HCT116 (cell line): ENCODE measurements at regions not wholly inside any gene's neighbourhood (a gene's known extent, or its start where the extent isn't known, plus 50 kb on each side); places are given as distances from the start of the nearest gene placed in this dataset.

Experiments used
- ATAC-seq: fragments of 200-7000 bp; cut with Tn5 transposase; 2 replicates; pipeline ENCODE4 v1.9.1; 2020; ENCODE audit warnings: mild to moderate bottlenecking, moderate library complexity
- BruUV-seq: library from RNA; stranded (reverse); fragments of 400-500 nt; replicated peaks from 2 replicates; lab custom pipeline; 2021; lab: Mats Ljungman, UMichigan
- CTCF ChIA-PET: fragments of 300-600 bp; sonication (Branson Sonifier 250); formaldehyde crosslinking; loops from one replicate; lab custom pipeline; 2021; ENCODE audit warnings: antibody characterized with exemption; lab: Charles Lee
- POLR2A ChIA-PET: fragments of 300-600, 350-600 bp; sonication (Branson Sonifier 250); formaldehyde crosslinking; loops from one replicate; lab custom pipeline; 2021; ENCODE audit warnings: antibody characterized with exemption; lab: Charles Lee
- RAD21 ChIA-PET, 2 experiments: fragments of 300-600 bp; sonication (Branson Sonifier 250); formaldehyde crosslinking; loops; one replicate each; lab custom pipeline; 2023; ENCODE audit warnings: low total read pairs in 2 of 2; ENCODE audit not compliant: uncharacterized antibody in 2 of 2, unreplicated experiment in 2 of 2, low non-redundant PET in 1 of 2; lab: Charles Lee
- DNase-seq: peaks from one replicate; pipeline ENCODE4 v3.0.0-alpha.2; 2010; ENCODE audit warnings: low read depth, low spot score
- H2AFZ ChIP-seq: fragments of 200-600 bp; shearing (Covaris generic), sonication (generic); 2 replicates; pipeline ENCODE4 v1.6.1; 2017; ENCODE audit warnings: low read depth, mixed run types, mixed read lengths, antibody characterized with exemption, low read length; ENCODE audit not compliant: poor library complexity, severe bottlenecking
- H3K27ac ChIP-seq: 2 replicates; pipeline ENCODE4 v1.5.1; 2012; ENCODE audit warnings: low read depth, low read length
- H3K27me3 ChIP-seq: fragments of 200-600 bp; sonication (generic); 2 replicates; pipeline ENCODE4 v1.6.1; 2016; ENCODE audit warnings: mixed run types, low read length, mixed read lengths; ENCODE audit not compliant: insufficient read depth
- H3K36me3 ChIP-seq, 2 experiments: fragments of 200-500 bp in 1 of 2; fragments of 200-600 bp in 1 of 2; sonication (Bioruptor generic) in 1 of 2; sonication (generic) in 1 of 2; 2 replicates each; pipeline versions ENCODE4 v1.5.1 to v1.6.1; 2014 to 2016; ENCODE audit warnings: low read length in 2 of 2, inconsistent platforms in 1 of 2, mixed read lengths in 1 of 2, mixed run types in 1 of 2; ENCODE audit not compliant: insufficient read depth in 2 of 2, control insufficient read depth in 1 of 2
- H3K4me1 ChIP-seq, 2 experiments: fragments of 200-600 bp in 1 of 2; sonication (generic) in 1 of 2; 2 replicates each; pipeline versions ENCODE4 v1.5.1 to v1.6.1; 2012 to 2017; ENCODE audit warnings: low read length in 2 of 2, inconsistent platforms in 1 of 2, mild to moderate bottlenecking in 1 of 2, mixed read lengths in 1 of 2, mixed run types in 1 of 2, moderate library complexity in 1 of 2; ENCODE audit not compliant: insufficient read depth in 2 of 2, control insufficient read depth in 1 of 2
- H3K4me2 ChIP-seq: fragments of 200-600 bp; sonication (generic); 2 replicates; pipeline ENCODE4 v1.6.1; 2017; ENCODE audit warnings: mixed run types, low read length, mixed read lengths
- H3K4me3 ChIP-seq, 2 experiments: fragments of 200-600 bp in 1 of 2; sonication (generic) in 1 of 2; replicated peaks in 1 of 2; 2 replicates each; pipeline ENCODE4 v1.5.1; 2011 to 2016; ENCODE audit warnings: low read length in 2 of 2, control low read depth in 1 of 2, low read depth in 1 of 2, mild to moderate bottlenecking in 1 of 2, mixed read lengths in 1 of 2, mixed run types in 1 of 2
- H3K79me2 ChIP-seq: fragments of 200-600 bp; sonication (generic); 2 replicates; pipeline ENCODE4 v1.6.1; 2017; ENCODE audit warnings: mild to moderate bottlenecking, mixed run types, low read length, moderate library complexity, mixed read lengths; ENCODE audit not compliant: insufficient read depth
- H3K9ac ChIP-seq: fragments of 200-600 bp; sonication (generic); 2 replicates; pipeline ENCODE4 v1.6.1; 2016; ENCODE audit warnings: low read length, mixed read lengths
- H3K9me2 ChIP-seq: fragments of 200-600 bp; sonication (generic), shearing (Covaris generic); 2 replicates; pipeline ENCODE4 v1.6.1; 2017; ENCODE audit warnings: mixed run types, mild to moderate bottlenecking, moderate library complexity; ENCODE audit not compliant: insufficient read depth
- H3K9me3 ChIP-seq, 2 experiments: fragments of 200-500 bp in 1 of 2; fragments of 200-600 bp in 1 of 2; sonication (Bioruptor generic) in 1 of 2; sonication (generic) in 1 of 2; 2 replicates each; pipeline ENCODE4 v1.6.1; 2014 to 2017; ENCODE audit warnings: low read length in 2 of 2, mixed read lengths in 2 of 2, inconsistent platforms in 1 of 2, low read depth in 1 of 2, mild to moderate bottlenecking in 1 of 2, mixed run types in 1 of 2, moderate library complexity in 1 of 2; ENCODE audit not compliant: control insufficient read depth in 1 of 2, insufficient read depth in 1 of 2
- H4K20me1 ChIP-seq: fragments of 200-600 bp; sonication (generic), shearing (Covaris generic); 2 replicates; pipeline ENCODE4 v1.6.1; 2017; ENCODE audit warnings: mixed run types, mild to moderate bottlenecking, moderate library complexity; ENCODE audit not compliant: insufficient read depth
- ATF3 ChIP-seq: IDR thresholded peaks from 2 replicates; pipeline ENCODE4 v1.6.1; 2012
- CBX3 ChIP-seq: IDR thresholded peaks from 2 replicates; pipeline ENCODE4 v1.6.1; 2012; ENCODE audit warnings: low read depth
- CEBPB ChIP-seq: IDR thresholded peaks from 2 replicates; pipeline ENCODE4 v1.6.1; 2012; ENCODE audit warnings: low read depth
- EZH2 ChIP-seq: fragments of 200-600 bp; sonication (generic); IDR thresholded peaks from 2 replicates; pipeline ENCODE4 v1.6.1; 2017; ENCODE audit warnings: antibody characterized with exemption, mixed run types
- MAX ChIP-seq: IDR thresholded peaks from 2 replicates; pipeline ENCODE4 v1.6.1; 2012
- POLR2A ChIP-seq: IDR thresholded peaks from 2 replicates; pipeline ENCODE4 v1.7.0; 2011; ENCODE audit warnings: borderline replicate concordance; ENCODE audit not compliant: insufficient read depth, insufficient read length; ENCODE audit errors: extremely low read depth
- SP1 ChIP-seq: IDR thresholded peaks from 2 replicates; pipeline ENCODE4 v1.6.1; 2012; ENCODE audit warnings: low read depth
- TCF7L2 ChIP-seq: IDR thresholded peaks from 2 replicates; pipeline ENCODE4 v1.7.0; 2011; ENCODE audit warnings: borderline replicate concordance, inconsistent platforms; ENCODE audit not compliant: insufficient read depth, insufficient read length; ENCODE audit errors: extremely low read depth
- ZFX ChIP-seq: fragments of 450-650 bp; IDR thresholded peaks from 2 replicates; pipeline ENCODE4 v1.6.1; 2017
- ZNF274 ChIP-seq: fragments of 200-500 bp; sonication (Bioruptor generic); IDR thresholded peaks from 2 replicates; pipeline ENCODE4 v1.6.1; 2014; ENCODE audit warnings: mild to moderate bottlenecking, low read depth, low read length, inconsistent platforms
- intact Hi-C: fragments of 100-400 bp; cut with micrococcal nuclease; formaldehyde crosslinking; loops from 2 replicates; pipeline ENCODE4 v1.10.0; 2022

- Histone ChIP-seq H3K27ac (no peak overlapping the region), H4K20me1 (no peaks in the 10 kb centered on the region), H3K27me3 (no peaks in the 10 kb centered on the region), H3K9ac (no peak overlapping the region), H2AFZ (no peak overlapping the region), H3K4me2 (no peak overlapping the region), H3K9me2 (no peaks in the 10 kb centered on the region), H3K9me3 (peaks cover 19 to 20% of the 10 kb centered on the region in 2 experiments; a peak in 2 of 4 replicates), H3K36me3 (no peaks in the 10 kb centered on the region)
- ChIA-PET RAD21 (no interaction called here), POLR2A (no interaction called here), CTCF (no interaction called here)
- no peak for ATAC-seq
- no TSS peak for BruUV-seq
- no peak for DNase-seq
- intact Hi-C loops: no loop called here
- TF ChIP-seq ATF3 (no peak), TCF7L2 (no peak), ZFX (no peak)
- TF ChIP-seq, all 23 proteins: peak for 0
- H3K4me3 ChIP-seq: no peak overlapping the region
- no peaks in the 10 kb centered on the region for H3K4me1 ChIP-seq
- no peaks in the 10 kb centered on the region for H3K79me2 ChIP-seq
Observed at GRCh38 chr3:89912031-89912430, 804.6 kb downstream of the EPHA3 start.

GRCh38 chr3:89923921-89924610, 816.6 kb downstream of the EPHA3 start:
- no peaks in the 10 kb centered on the region for H3K36me3 ChIP-seq
- no peaks in the 10 kb centered on the region for H4K20me1 ChIP-seq
- ATAC-seq (no peak), DNase-seq (no peak)
- intact Hi-C loops: no loop called here
- no peaks in the 10 kb centered on the region for H3K9me2 ChIP-seq
- no peak overlapping the region for H3K9ac ChIP-seq
- peaks cover 11 to 45% of the 10 kb centered on the region in 2 experiments; a peak in 2 of 4 replicates for H3K9me3 ChIP-seq
- H3K4me1 ChIP-seq: no peaks in the 10 kb centered on the region
- H3K27ac ChIP-seq: no peak overlapping the region
- H3K79me2 ChIP-seq: no peaks in the 10 kb centered on the region
- TF ChIP-seq POLR2A (no peak), CBX3 (no peak), CEBPB (no peak), MAX (no peak), ZNF274 (no peak), EZH2 (no peak), SP1 (no peak)
- ChIA-PET RAD21 (no interaction called here), CTCF (no interaction called here), POLR2A (no interaction called here)
- H3K4me3 ChIP-seq: no peak overlapping the region
- H2AFZ ChIP-seq: no peak overlapping the region
- H3K4me2 ChIP-seq: no peak overlapping the region
- BruUV-seq: no TSS peak
- H3K27me3 ChIP-seq: no peaks in the 10 kb centered on the region
